Astrocyte (in vitro differentiated cells and primary cell): ENCODE measurements at regions not wholly inside any gene's neighbourhood (a gene's known extent, or its start where the extent isn't known, plus 50 kb on each side); places are given as distances from the start of the nearest gene placed in this dataset.

ENCODE experiments used
- DNase-seq: peaks from one replicate; pipeline ENCODE4 v3.0.0-alpha.2; 2010; ENCODE audit warnings: low read depth
- FAIRE-seq: peaks from 2 replicates; lab custom pipeline; 2011; peaks lifted over from hg19 to GRCh38; lab: Jason Lieb, UNC
- H2AFZ ChIP-seq: 2 replicates; pipeline ENCODE4 v1.6.0; 2012; ENCODE audit warnings: low read depth, low read length, inconsistent platforms
- H3K27ac ChIP-seq: 2 replicates; pipeline ENCODE4 v1.5.1; 2011; ENCODE audit warnings: low read depth, low read length, inconsistent platforms
- H3K27me3 ChIP-seq: 2 replicates; pipeline ENCODE4 v1.6.0; 2011; ENCODE audit warnings: low read length, inconsistent platforms; ENCODE audit not compliant: insufficient read depth
- H3K36me3 ChIP-seq: 2 replicates; pipeline ENCODE4 v1.5.1; 2011; ENCODE audit warnings: low read length, inconsistent platforms; ENCODE audit not compliant: insufficient read depth
- H3K4me1 ChIP-seq: 2 replicates; pipeline ENCODE4 v1.5.1; 2011; ENCODE audit warnings: low read length, inconsistent platforms; ENCODE audit not compliant: insufficient read depth
- H3K4me2 ChIP-seq: 2 replicates; pipeline ENCODE4 v1.6.0; 2012; ENCODE audit warnings: low read length, inconsistent platforms
- H3K4me3 ChIP-seq: 2 replicates; pipeline ENCODE4 v1.5.1; 2011; ENCODE audit warnings: low read depth, mild to moderate bottlenecking, low read length, inconsistent platforms; ENCODE audit not compliant: insufficient read depth
- H3K79me2 ChIP-seq: 2 replicates; pipeline ENCODE4 v1.6.0; 2012; ENCODE audit warnings: mild to moderate bottlenecking, low read length, inconsistent platforms; ENCODE audit not compliant: insufficient read depth
- H3K9ac ChIP-seq: 2 replicates; pipeline ENCODE4 v1.6.0; 2012; ENCODE audit warnings: mild to moderate bottlenecking, low read length, inconsistent platforms
- H3K9me3 ChIP-seq: 2 replicates; pipeline ENCODE4 v1.5.1; 2012; ENCODE audit warnings: low read depth, mild to moderate bottlenecking, low read length, inconsistent platforms; ENCODE audit not compliant: insufficient read depth
- H4K20me1 ChIP-seq: 2 replicates; pipeline ENCODE4 v1.6.0; 2012; ENCODE audit warnings: low read length, inconsistent platforms; ENCODE audit not compliant: insufficient read depth
- H3K27ac Mint-ChIP-seq: one replicate; pipeline ENCODE4 v1.8.0; 2021; ENCODE audit warnings: mild to moderate bottlenecking, mixed read lengths; ENCODE audit not compliant: unreplicated experiment
- H3K27me3 Mint-ChIP-seq: one replicate; pipeline ENCODE4 v1.8.0; 2021; ENCODE audit warnings: low read depth, mixed read lengths; ENCODE audit not compliant: unreplicated experiment
- H3K36me3 Mint-ChIP-seq: one replicate; pipeline ENCODE4 v1.8.0; 2021; ENCODE audit warnings: low read depth, mixed read lengths; ENCODE audit not compliant: unreplicated experiment
- H3K4me1 Mint-ChIP-seq: one replicate; pipeline ENCODE4 v1.8.0; 2021; ENCODE audit warnings: low read depth, mixed read lengths; ENCODE audit not compliant: unreplicated experiment
- H3K4me3 Mint-ChIP-seq: one replicate; pipeline ENCODE4 v1.8.0; 2021; ENCODE audit warnings: mild to moderate bottlenecking, moderate library complexity, mixed read lengths; ENCODE audit not compliant: unreplicated experiment
- H3K9me3 Mint-ChIP-seq: one replicate; pipeline ENCODE4 v1.8.0; 2021; ENCODE audit warnings: mild to moderate bottlenecking, mixed read lengths; ENCODE audit not compliant: unreplicated experiment
- CTCF ChIP-seq: IDR thresholded peaks from 2 replicates; pipeline ENCODE4 v1.5.1; 2011; ENCODE audit warnings: low read depth, mild to moderate bottlenecking, inconsistent platforms, low read length, moderate library complexity; ENCODE audit not compliant: insufficient read depth
- EZH2 ChIP-seq: IDR thresholded peaks from 2 replicates; pipeline ENCODE4 v1.6.1; 2012; ENCODE audit warnings: mild to moderate bottlenecking, low read length, inconsistent platforms; ENCODE audit not compliant: insufficient read depth

GRCh38 chr7:45363669-45364068 lies 206.1 kb downstream of the RAMP3 start:
- Histone ChIP-seq H4K20me1 (no peaks in the 10 kb centered on the region), H3K9ac (no peak overlapping the region), H3K27me3 (no peaks in the 10 kb centered on the region), H3K4me2 (no peak overlapping the region), H2AFZ (no peak overlapping the region), H3K27ac (no peak overlapping the region), H3K79me2 (no peaks in the 10 kb centered on the region), H3K9me3 (no peaks in the 10 kb centered on the region), H3K4me1 (no peaks in the 10 kb centered on the region), H3K4me3 (no peak overlapping the region), H3K36me3 (no peaks in the 10 kb centered on the region)
- Mint-ChIP-seq H3K4me3 (no peak overlapping the region), H3K27me3 (peaks cover 21% of the 10 kb centered on the region), H3K36me3 (no peaks in the 10 kb centered on the region), H3K27ac (no peak overlapping the region), H3K4me1 (no peaks in the 10 kb centered on the region), H3K9me3 (no peaks in the 10 kb centered on the region)
- FAIRE-seq = no peak
- TF ChIP-seq EZH2 (no peak), CTCF (no peak)
- no peak for DNase-seq

GRCh38 chr7:45365341-45365740 lies 207.8 kb downstream of the RAMP3 start:
- no peak for TF ChIP-seq CTCF
- no peak for TF ChIP-seq EZH2
- no peak for FAIRE-seq
- no peak overlapping the region for H2AFZ ChIP-seq
- no peaks in the 10 kb centered on the region for H3K9me3 ChIP-seq
- Mint-ChIP-seq H3K4me1 (no peaks in the 10 kb centered on the region), H3K4me3 (no peak overlapping the region), H3K9me3 (no peaks in the 10 kb centered on the region), H3K36me3 (no peaks in the 10 kb centered on the region), H3K27me3 (peaks cover 19% of the 10 kb centered on the region), H3K27ac (no peak overlapping the region)
- no peaks in the 10 kb centered on the region for H3K4me1 ChIP-seq
- no peak overlapping the region for H3K9ac ChIP-seq
- no peaks in the 10 kb centered on the region for H4K20me1 ChIP-seq
- no peak overlapping the region for H3K4me3 ChIP-seq
- no peak overlapping the region for H3K4me2 ChIP-seq
- DNase-seq = no peak
- H3K27me3 ChIP-seq = no peaks in the 10 kb centered on the region
- no peaks in the 10 kb centered on the region for H3K79me2 ChIP-seq
- no peaks in the 10 kb centered on the region for H3K36me3 ChIP-seq
- H3K27ac ChIP-seq = no peak overlapping the region

GRCh38 chr7:45366475-45366874 lies 207.7 kb upstream of the ADCY1 start:
- no peak for FAIRE-seq

More at GRCh38 chr7:45366475-45366874, 207.7 kb upstream of the ADCY1 start:
- Mint-ChIP-seq H3K27me3 (peaks cover 15% of the 10 kb centered on the region), H3K36me3 (no peaks in the 10 kb centered on the region), H3K4me3 (no peak overlapping the region), H3K9me3 (no peaks in the 10 kb centered on the region), H3K4me1 (no peaks in the 10 kb centered on the region), H3K27ac (no peak overlapping the region)
- Histone ChIP-seq H2AFZ (no peak overlapping the region), H3K4me3 (no peak overlapping the region), H3K36me3 (no peaks in the 10 kb centered on the region), H3K27ac (no peak overlapping the region), H3K9me3 (no peaks in the 10 kb centered on the region), H4K20me1 (no peaks in the 10 kb centered on the region), H3K4me1 (no peaks in the 10 kb centered on the region), H3K27me3 (no peaks in the 10 kb centered on the region), H3K79me2 (no peaks in the 10 kb centered on the region), H3K4me2 (no peak overlapping the region), H3K9ac (no peak overlapping the region)
- DNase-seq = no peak
- TF ChIP-seq EZH2 = no peak
- no peak for TF ChIP-seq CTCF
